Vagina (tissue), 2 donors: ENCODE measurements at regions not wholly inside any gene's neighbourhood (a gene's known extent, or its start where the extent isn't known, plus 50 kb on each side); places are given as distances from the start of the nearest gene placed in this dataset.

Source experiments
- POLR2A ChIP-seq, 2 donors: fragments of 450-650 bp; IDR thresholded peaks; one replicate each; pipeline ENCODE4 v1.6.1; 2017; ENCODE audit warnings: antibody characterized with exemption in 2 of 2, mild to moderate bottlenecking in 2 of 2, moderate library complexity in 2 of 2
- TF ChIP-seq, protein P1 (sequence below), 3 experiments: fragments of 450-650 bp in 2 of 3; fragments of 200-600 bp in 1 of 3; sonication (generic) in 1 of 3; IDR thresholded peaks; one replicate each; pipeline ENCODE4 v1.5.1; 2017 to 2019; ENCODE audit warnings: antibody characterized with exemption in 3 of 3, mild to moderate bottlenecking in 2 of 3, moderate library complexity in 2 of 3

- TF ChIP-seq, protein P1, sequence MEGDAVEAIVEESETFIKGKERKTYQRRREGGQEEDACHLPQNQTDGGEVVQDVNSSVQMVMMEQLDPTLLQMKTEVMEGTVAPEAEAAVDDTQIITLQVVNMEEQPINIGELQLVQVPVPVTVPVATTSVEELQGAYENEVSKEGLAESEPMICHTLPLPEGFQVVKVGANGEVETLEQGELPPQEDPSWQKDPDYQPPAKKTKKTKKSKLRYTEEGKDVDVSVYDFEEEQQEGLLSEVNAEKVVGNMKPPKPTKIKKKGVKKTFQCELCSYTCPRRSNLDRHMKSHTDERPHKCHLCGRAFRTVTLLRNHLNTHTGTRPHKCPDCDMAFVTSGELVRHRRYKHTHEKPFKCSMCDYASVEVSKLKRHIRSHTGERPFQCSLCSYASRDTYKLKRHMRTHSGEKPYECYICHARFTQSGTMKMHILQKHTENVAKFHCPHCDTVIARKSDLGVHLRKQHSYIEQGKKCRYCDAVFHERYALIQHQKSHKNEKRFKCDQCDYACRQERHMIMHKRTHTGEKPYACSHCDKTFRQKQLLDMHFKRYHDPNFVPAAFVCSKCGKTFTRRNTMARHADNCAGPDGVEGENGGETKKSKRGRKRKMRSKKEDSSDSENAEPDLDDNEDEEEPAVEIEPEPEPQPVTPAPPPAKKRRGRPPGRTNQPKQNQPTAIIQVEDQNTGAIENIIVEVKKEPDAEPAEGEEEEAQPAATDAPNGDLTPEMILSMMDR (IDR thresholded peaks at IDR 0.05) = no peak
- TF ChIP-seq POLR2A (IDR thresholded peaks at IDR 0.05) = no peak
These were observed 71.8 kb downstream of the RTL9 start for GRCh38 chrX:110430293-110431076.
